ENCODE measurements at regions not wholly inside any gene's neighbourhood (a gene's known extent, or its start where the extent isn't known, plus 50 kb on each side); places are given as distances from the start of the nearest gene placed in this dataset.

DNA sequence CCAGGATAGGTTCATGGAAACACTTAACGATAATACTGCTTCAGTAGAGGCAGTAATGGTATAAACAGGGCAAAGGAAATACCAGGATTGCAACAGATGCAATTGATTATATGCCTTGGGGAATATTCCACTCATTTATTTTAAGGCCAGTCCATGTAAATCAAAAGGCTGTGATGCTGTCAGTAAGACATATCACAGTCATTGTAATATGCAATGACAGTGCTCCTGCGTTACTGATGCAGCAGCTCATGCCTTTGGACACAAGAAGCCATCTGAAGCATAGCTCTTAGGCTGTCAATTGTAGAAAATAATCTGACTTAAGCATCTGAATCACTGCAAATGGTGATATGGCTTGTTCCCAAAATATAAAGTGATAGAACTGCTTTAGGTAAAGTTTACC, 674.8 kb downstream of the TMTC2 start:
- TF ChIP-seq, protein P1, sequence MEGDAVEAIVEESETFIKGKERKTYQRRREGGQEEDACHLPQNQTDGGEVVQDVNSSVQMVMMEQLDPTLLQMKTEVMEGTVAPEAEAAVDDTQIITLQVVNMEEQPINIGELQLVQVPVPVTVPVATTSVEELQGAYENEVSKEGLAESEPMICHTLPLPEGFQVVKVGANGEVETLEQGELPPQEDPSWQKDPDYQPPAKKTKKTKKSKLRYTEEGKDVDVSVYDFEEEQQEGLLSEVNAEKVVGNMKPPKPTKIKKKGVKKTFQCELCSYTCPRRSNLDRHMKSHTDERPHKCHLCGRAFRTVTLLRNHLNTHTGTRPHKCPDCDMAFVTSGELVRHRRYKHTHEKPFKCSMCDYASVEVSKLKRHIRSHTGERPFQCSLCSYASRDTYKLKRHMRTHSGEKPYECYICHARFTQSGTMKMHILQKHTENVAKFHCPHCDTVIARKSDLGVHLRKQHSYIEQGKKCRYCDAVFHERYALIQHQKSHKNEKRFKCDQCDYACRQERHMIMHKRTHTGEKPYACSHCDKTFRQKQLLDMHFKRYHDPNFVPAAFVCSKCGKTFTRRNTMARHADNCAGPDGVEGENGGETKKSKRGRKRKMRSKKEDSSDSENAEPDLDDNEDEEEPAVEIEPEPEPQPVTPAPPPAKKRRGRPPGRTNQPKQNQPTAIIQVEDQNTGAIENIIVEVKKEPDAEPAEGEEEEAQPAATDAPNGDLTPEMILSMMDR (IDR thresholded peaks at IDR 0.05; ENCODE audit: borderline replicate concordance, extremely low read depth, low read length, poor library complexity, severe bottlenecking) = no peak
- no peak for TF ChIP-seq EZH2 (IDR thresholded peaks at IDR 0.05; ENCODE audit: borderline replicate concordance, low read depth, low read length, severe bottlenecking)

Measured in DND-41 (cell line).